GM12878 (cell line): ENCODE measurements at regions not wholly inside any gene's neighbourhood (a gene's known extent, or its start where the extent isn't known, plus 50 kb on each side); places are given as distances from the start of the nearest gene placed in this dataset. TPM values are rescaled to one million over a fixed set of nuclear protein-coding genes. Genes with fewer than 3 reads are reported as not detected.
"Not testable (repeated sequence)": the region's sequence is repeated elsewhere in the genome, so short reads cannot be mapped to it uniquely, and the experiment has no call there.

ENCODE experiments used
- ATAC-seq: fragments of 200-7000 bp; cut with Tn5 transposase; 3 replicates; pipeline ENCODE4 v1.9.1; 2020; ENCODE audit warnings: mild to moderate bottlenecking, moderate library complexity
- BruUV-seq: library from RNA; stranded (reverse); fragments of 400-500 nt; replicated peaks from 2 replicates; lab custom pipeline; 2021; lab: Mats Ljungman, UMichigan
- CTCF ChIA-PET: fragments of 300-600 bp; sonication (Branson Sonifier 250); formaldehyde crosslinking; extraction: SDS; loops from one replicate; lab custom pipeline; 2021; ENCODE audit warnings: inconsistent platforms; lab: Yijun Ruan, JAX
- POLR2A ChIA-PET: fragments of 350-600 bp; formaldehyde crosslinking; extraction: SDS; loops from one replicate; lab custom pipeline; 2021; ENCODE audit warnings: inconsistent platforms; lab: Charles Lee
- RAD21 ChIA-PET: fragments of 300-600 bp; sonication (Branson Sonifier 250); formaldehyde crosslinking; loops from one replicate; lab custom pipeline; 2023; ENCODE audit warnings: antibody characterized with exemption; ENCODE audit not compliant: unreplicated experiment; lab: Charles Lee
- SMC1A ChIA-PET: fragments of 300-600 bp; sonication (Branson Sonifier 250); formaldehyde crosslinking; loops from one replicate; lab custom pipeline; 2023; ENCODE audit not compliant: unreplicated experiment, uncharacterized antibody; lab: Charles Lee
- DNase-seq: peaks from one replicate; pipeline ENCODE4 v3.0.0-alpha.2; 2011; ENCODE audit warnings: low read depth, low spot score
- FAIRE-seq: peaks from 3 replicates; lab custom pipeline; 2011; peaks lifted over from hg19 to GRCh38; lab: Jason Lieb, UNC
- H2AFZ ChIP-seq: 2 replicates; pipeline ENCODE4 v1.6.0; 2011; ENCODE audit warnings: low read depth, low read length, control low read depth; ENCODE audit not compliant: control insufficient read depth
- H3K27ac ChIP-seq: 2 replicates; pipeline ENCODE4 v1.5.1; 2011; ENCODE audit warnings: control low read depth; ENCODE audit not compliant: control insufficient read depth, insufficient read depth
- H3K27me3 ChIP-seq, 2 experiments: replicated peaks in 1 of 2; 2 replicates each; pipeline versions ENCODE4 v1.6.0 to v1.6.1; 2011; ENCODE audit warnings: low read length in 1 of 2; ENCODE audit not compliant: control insufficient read depth in 2 of 2, insufficient read depth in 2 of 2
- H3K36me3 ChIP-seq, 2 experiments: 2 replicates each; pipeline ENCODE4 v1.5.1; 2011; ENCODE audit warnings: low read length in 1 of 2; ENCODE audit not compliant: control insufficient read depth in 2 of 2, insufficient read depth in 2 of 2
- H3K4me1 ChIP-seq: 2 replicates; pipeline ENCODE4 v1.6.1; 2011; ENCODE audit warnings: mild to moderate bottlenecking, low read length, moderate library complexity, mixed read lengths; ENCODE audit not compliant: control insufficient read depth, insufficient read depth
- H3K4me2 ChIP-seq: 2 replicates; pipeline ENCODE4 v1.6.0; 2011; ENCODE audit warnings: control low read depth; ENCODE audit not compliant: control insufficient read depth, insufficient read depth
- H3K4me3 ChIP-seq: fragments of 200-600 bp; sonication (generic); 2 replicates; pipeline ENCODE4 v1.5.1; 2016
- H3K79me2 ChIP-seq: 2 replicates; pipeline ENCODE4 v1.6.0; 2011; ENCODE audit warnings: low read length; ENCODE audit not compliant: control insufficient read depth, insufficient read depth
- H3K9ac ChIP-seq: 2 replicates; pipeline ENCODE4 v1.8.0; 2011; ENCODE audit warnings: low read length, control low read depth, mixed read lengths; ENCODE audit not compliant: control insufficient read depth, insufficient read depth
- H3K9me3 ChIP-seq: replicated peaks from 3 replicates; pipeline ENCODE4 v1.5.1; 2011; ENCODE audit warnings: mild to moderate bottlenecking, low read length; ENCODE audit not compliant: control insufficient read depth, insufficient read depth
- H4K20me1 ChIP-seq: 2 replicates; pipeline ENCODE4 v1.6.0; 2011; ENCODE audit not compliant: control insufficient read depth, insufficient read depth
- whole genome bisulfite sequencing: methylation state at CpG from one replicate; pipeline ENCODE4 v1.1.6; 2016; ENCODE audit warnings: low lambda C conversion rate; ENCODE audit not compliant: insufficient replicate concordance, insufficient coverage; ENCODE audit errors: missing lambda C conversion rate; 5-methylcytosine and 5-hydroxymethylcytosine counted together
- in situ Hi-C: fragments of 300-500 bp; cut with MboI; formaldehyde crosslinking; loops from 9 replicates; pipeline ENCODE4 v1.14.3; 2018; ENCODE audit warnings: mixed read lengths
- intact Hi-C: fragments of 100-400 bp; cut with micrococcal nuclease; formaldehyde crosslinking; loops from one replicate; pipeline ENCODE4 v1.14.2; 2022; ENCODE audit not compliant: unreplicated experiment
- small RNA-seq: library from RNA; depleted of rRNA; stranded (forward); fragments of <200 nt; gene quantifications from one replicate; pipeline ENCODE3, GENCODE V24; 2014

GRCh38 chr9:138237099-138237498 lies 359.5 kb downstream of the CACNA1B start:
- H4K20me1 ChIP-seq, in situ Hi-C loops, FAIRE-seq, H3K4me1 ChIP-seq, H3K27ac ChIP-seq, H3K4me2 ChIP-seq, DNase-seq, H3K36me3 ChIP-seq, POLR2A ChIA-PET, intact Hi-C loops, H2AFZ ChIP-seq, SMC1A ChIA-PET, RAD21 ChIA-PET, H3K9ac ChIP-seq, H3K9me3 ChIP-seq, H3K79me2 ChIP-seq, H3K27me3 ChIP-seq, H3K4me3 ChIP-seq, ATAC-seq, BruUV-seq, CTCF ChIA-PET: not testable (repeated sequence)
- WGBS = no CpG with 5 or more reads among the region's 2 CpGs

- H3K4me3 ChIP-seq, ATAC-seq, H3K36me3 ChIP-seq, H3K4me2 ChIP-seq, RAD21 ChIA-PET, CTCF ChIA-PET, H3K27me3 ChIP-seq, H3K27ac ChIP-seq, H3K9me3 ChIP-seq, H2AFZ ChIP-seq, BruUV-seq, H3K4me1 ChIP-seq, POLR2A ChIA-PET, H3K9ac ChIP-seq, intact Hi-C loops, DNase-seq, H3K79me2 ChIP-seq, FAIRE-seq, in situ Hi-C loops, H4K20me1 ChIP-seq, SMC1A ChIA-PET: not testable (repeated sequence)
- no CpG with 5 or more reads among the region's 11 CpGs for WGBS
Observed at GRCh38 chr9:138282903-138283302, 405.3 kb downstream of the CACNA1B start.

Small RNA genes in the stretch of these regions (small RNA-seq; reads per million reads assigned to genes)
- gene RNU6-785P = not detected
